ENCODE measurements at regions not wholly inside any gene's neighbourhood (a gene's known extent, or its start where the extent isn't known, plus 50 kb on each side); places are given as distances from the start of the nearest gene placed in this dataset.

GRCh38 chr12:5262450-5262849 is 169.5 kb upstream of the NTF3 start:
- DNase-seq (ENCODE audit: low read depth, low spot score), result no peak
- no TSS peak for BruUV-seq (replicated peaks)

More at GRCh38 chr12:5262450-5262849, 169.5 kb upstream of the NTF3 start:
- H3K4me1 ChIP-seq (ENCODE audit: control insufficient read depth, extremely low read depth, insufficient read depth, low read length), result no peaks in the 10 kb centered on the region
- H4K20me1 ChIP-seq (replicated peaks; ENCODE audit: control insufficient read depth, extremely low read depth, insufficient read depth, low read length), result no peaks in the 10 kb centered on the region
- H3K27me3 ChIP-seq (ENCODE audit: control insufficient read depth in 2 of 2, insufficient read depth in 2 of 2, low read length in 2 of 2), result no peaks in the 10 kb centered on the region
- CTCF ChIA-PET, result no interaction called here
- no peak overlapping the region for H3K27ac ChIP-seq (ENCODE audit: insufficient read depth, low read depth, low read length)
- intact Hi-C loops (cut with micrococcal nuclease), result no loop called here
- H3K79me2 ChIP-seq (ENCODE audit: control insufficient read depth, insufficient read depth, low read length), result no peaks in the 10 kb centered on the region
- no peak overlapping the region for H3K4me2 ChIP-seq (ENCODE audit: insufficient read depth, low read length)
- no peak overlapping the region for H2AFZ ChIP-seq (ENCODE audit: low read depth, low read length)
- no peaks in the 10 kb centered on the region for H3K36me3 ChIP-seq (ENCODE audit: control insufficient read depth in 2 of 2, extremely low read depth in 1 of 2, insufficient read depth in 2 of 2, low read length in 2 of 2)
- H3K9me1 ChIP-seq (replicated peaks; ENCODE audit: control insufficient read depth, extremely low read depth, insufficient read depth, low read length), result no peaks in the 10 kb centered on the region
- TF ChIP-seq MAX (IDR thresholded peaks at IDR 0.05; ENCODE audit: insufficient read depth, insufficient read length) (no peak), MYC (IDR thresholded peaks at IDR 0.05; ENCODE audit: low read depth, low read length) (no peak), EZH2 (IDR thresholded peaks at IDR 0.05; ENCODE audit: borderline replicate concordance, low read depth, low read length, severe bottlenecking) (no peak), JUN (IDR thresholded peaks at IDR 0.05; ENCODE audit: borderline replicate concordance, insufficient read depth, insufficient read length, low read depth) (no peak), POLR2AphosphoS5 (IDR thresholded peaks at IDR 0.05; ENCODE audit: insufficient read depth, low read depth, low read length) (no peak), FOS (IDR thresholded peaks at IDR 0.05; ENCODE audit: borderline replicate concordance, insufficient read depth, low read length) (no peak), GATA2 (IDR thresholded peaks at IDR 0.05; ENCODE audit: insufficient read depth, insufficient read length, low read depth, low read length) (no peak), CTCF (IDR thresholded peaks at IDR 0.05; ENCODE audit: extremely low read depth in 1 of 2, insufficient read depth in 1 of 2, low read depth in 1 of 2, low read length in 2 of 2) (no peak), POLR2A (IDR thresholded peaks at IDR 0.05; ENCODE audit: low read depth, low read length) (no peak)
- no peaks in the 10 kb centered on the region for H3K9me3 ChIP-seq (replicated peaks; ENCODE audit: control insufficient read depth, insufficient read depth, low read length)
- no peak overlapping the region for H3K4me3 ChIP-seq (replicated peaks in 1 of 3; ENCODE audit: insufficient read depth in 1 of 3, low read depth in 1 of 3, low read length in 3 of 3)
- POLR2A ChIA-PET, result no interaction called here
- FAIRE-seq, result no peak
- dilution Hi-C loops (cut with MboI; ENCODE audit: extremely low pct_ligation_motif_present, low sequenced_read_pairs), result no loop called here
- no peak overlapping the region for H3K9ac ChIP-seq (replicated peaks; ENCODE audit: extremely low read depth, insufficient read depth, low read length)

Data from endothelial cell of umbilical vein (primary cell).